Stomach (tissue), 8 donors: ENCODE measurements at regions not wholly inside any gene's neighbourhood (a gene's known extent, or its start where the extent isn't known, plus 50 kb on each side); places are given as distances from the start of the nearest gene placed in this dataset.

Source experiments
- DNase-seq, 2 donors: peaks; one replicate each; pipeline versions ENCODE4 v3.0.0 to v3.0.0-alpha.2; 2013 to 2019
- H3K27ac ChIP-seq, 5 donors: fragments of 200-600 bp in 4 of 5; sonication (generic) in 4 of 5; one replicate each; pipeline ENCODE4 v1.5.1; 2013 to 2019; ENCODE audit warnings: mild to moderate bottlenecking in 1 of 5, moderate library complexity in 1 of 5
- H3K27me3 ChIP-seq, 3 donors: fragments of 200-600 bp; sonication (generic); one replicate each; pipeline ENCODE4 v1.5.1; 2017 to 2019; ENCODE audit warnings: mixed run types in 1 of 3
- H3K36me3 ChIP-seq, 4 donors: fragments of 200-600 bp; sonication (generic); 1 replicate in 3 of 4; 2 replicates in 1 of 4; pipeline ENCODE4 v1.5.1; 2016 to 2019
- H3K4me1 ChIP-seq, 4 donors: fragments of 200-600 bp; sonication (generic); one replicate each; pipeline ENCODE4 v1.5.1; 2016 to 2019
- H3K4me3 ChIP-seq, 4 donors: fragments of 200-600 bp; sonication (generic) in 3 of 4; one replicate each; pipeline ENCODE4 v1.5.1; 2016 to 2019; ENCODE audit warnings: mild to moderate bottlenecking in 1 of 4
- H3K9me3 ChIP-seq, 4 donors: fragments of 200-600 bp; sonication (generic); one replicate each; pipeline ENCODE4 v1.5.1; 2016 to 2019
- CTCF ChIP-seq, 7 experiments: fragments of 450-650 bp in 4 of 7; fragments of 200-600 bp in 3 of 7; sonication (generic) in 3 of 7; IDR thresholded peaks; one replicate each; pipeline ENCODE4 v1.5.1; 2016 to 2019; ENCODE audit warnings: antibody characterized with exemption in 7 of 7, control low read depth in 2 of 7, mild to moderate bottlenecking in 1 of 7
- EP300 ChIP-seq: sonication (generic); formaldehyde crosslinking; IDR thresholded peaks from one replicate; pipeline ENCODE4 v1.6.1; 2017; ENCODE audit warnings: antibody characterized with exemption
- POLR2A ChIP-seq, 4 donors: fragments of 450-650 bp; IDR thresholded peaks; one replicate each; pipeline ENCODE4 v1.6.1; 2016; ENCODE audit warnings: antibody characterized with exemption in 4 of 4, control low read depth in 2 of 4, mild to moderate bottlenecking in 1 of 4, moderate library complexity in 1 of 4
- POLR2AphosphoS5 ChIP-seq, 3 donors: sonication (generic); formaldehyde crosslinking; IDR thresholded peaks; one replicate each; pipeline ENCODE4 v1.6.1; 2016; ENCODE audit warnings: antibody characterized with exemption in 3 of 3
- WGBS, 5 donors: extraction: QIAGEN DNeasy Blood & Tissue Kit in 3 of 5; methylation state at CpG; one replicate each; pipeline versions ENCODE4 v1.1.5 to v1.1.7; 2013 to 2018; 5-methylcytosine and 5-hydroxymethylcytosine counted together
- intact Hi-C: fragments of 100-400 bp; cut with DNase I; formaldehyde crosslinking; loops from one replicate; pipeline ENCODE4 v1.15.1; 2023; ENCODE audit warnings: low total_unique reads
- donor health status: healthy with polysubstance abuse.
- donor health status: Bipolar disorder and iron deficiency.
- donor health status: healthy.

DNA sequence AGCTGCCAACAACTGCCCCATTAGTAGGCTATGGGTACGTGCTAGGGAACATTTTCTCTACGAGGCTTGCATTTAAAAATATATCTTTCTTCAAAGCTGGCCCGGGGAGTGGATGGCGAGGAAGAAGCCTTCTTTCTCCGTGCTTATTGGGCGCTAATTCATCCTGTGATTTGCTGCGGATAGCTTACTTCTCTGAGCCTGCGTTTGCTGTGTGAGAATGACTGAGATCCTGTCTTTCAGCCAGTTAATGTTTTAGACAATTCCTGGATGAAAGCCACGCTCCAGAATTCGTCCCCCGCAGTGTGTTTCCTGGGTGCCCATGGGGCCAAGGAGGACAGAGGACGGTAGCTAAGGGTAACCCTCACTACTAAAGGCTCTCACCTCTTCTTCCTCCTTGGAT is 57.8 kb upstream of the TARBP1 start:
- H3K36me3 ChIP-seq: no peaks in the 10 kb centered on the region
- TF ChIP-seq POLR2AphosphoS5 (IDR thresholded peaks at IDR 0.05) (no peak), CTCF (IDR thresholded peaks at IDR 0.05) (no peak), POLR2A (IDR thresholded peaks at IDR 0.05) (no peak), EP300 (no peak)
- no peaks in the 10 kb centered on the region for H3K27me3 ChIP-seq
- no peaks in the 10 kb centered on the region for H3K9me3 ChIP-seq
- H3K4me3 ChIP-seq: no peak overlapping the region
- no peak for DNase-seq
- H3K4me1 ChIP-seq: peaks cover 49 to 100% (median 75%) of the 10 kb centered on the region in 4 donors
- H3K27ac ChIP-seq: peak overlapping the region; percentile 3 to 97 (median 96)
- intact Hi-C loops: no loop called here
- 39 to 67% (median 60%) methylated on average over 12 of the region's 12 CpGs for WGBS, 5 donors

DNA sequence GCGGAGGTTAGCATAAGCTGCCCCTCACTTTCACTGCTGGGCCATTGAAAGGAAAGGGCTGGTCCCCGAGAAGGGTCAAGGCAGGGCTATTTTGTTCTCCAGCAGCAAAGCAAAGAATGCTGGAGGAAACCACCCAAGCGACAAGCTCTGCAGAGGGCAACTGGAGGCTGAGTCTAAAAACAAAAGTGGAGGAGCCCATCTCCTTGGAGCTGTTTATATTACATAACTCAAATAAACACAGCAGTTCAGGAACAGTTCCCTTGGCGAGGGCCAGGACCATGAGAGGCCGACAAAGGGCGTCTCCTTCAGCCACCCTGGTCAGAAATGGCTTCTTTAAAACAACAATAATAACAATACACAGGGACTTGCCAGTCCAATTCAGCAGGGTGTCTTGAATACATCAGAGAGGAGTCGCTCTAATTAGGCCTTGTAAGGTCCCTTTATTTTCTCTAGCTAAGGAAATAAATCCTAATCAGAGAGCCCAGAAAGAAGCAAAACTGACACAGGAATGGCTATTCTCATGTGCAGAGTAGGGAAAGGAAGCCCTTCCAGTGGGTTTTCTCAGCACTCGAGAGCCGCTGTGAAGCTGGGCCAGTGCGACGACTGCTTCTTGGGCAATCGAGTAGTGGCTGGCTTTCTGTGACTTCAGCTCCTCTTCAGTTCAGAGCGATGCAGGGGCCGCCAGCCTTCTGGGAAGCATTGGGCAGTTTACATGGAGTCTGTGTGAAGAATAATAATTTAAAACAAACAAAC is 57.0 kb upstream of the TARBP1 start:
- Histone ChIP-seq H3K27me3 (no peaks in the 10 kb centered on the region), H3K4me3 (no peak overlapping the region), H3K9me3 (no peaks in the 10 kb centered on the region), H3K36me3 (no peaks in the 10 kb centered on the region), H3K4me1 (peaks cover 53 to 100% (median 82%) of the 10 kb centered on the region in 4 donors), H3K27ac (peak overlapping the region; percentile 81 to 97 (median 96))
- WGBS, 5 donors: 41 to 56% (median 48%) methylated on average over 14 of the region's 14 CpGs
- peak; percentile 86 for TF ChIP-seq EP300
- no peak for TF ChIP-seq CTCF (IDR thresholded peaks at IDR 0.05)
- TF ChIP-seq POLR2AphosphoS5 (IDR thresholded peaks at IDR 0.05): peak; percentile 48 to 93 (median 72)
- peak; percentile 63 to 92 for DNase-seq
- intact Hi-C loops: no loop called here

- WGBS, 5 donors: 53 to 70% (median 57%) methylated on average over 7 of the region's 7 CpGs
- DNase-seq: no peak
- H3K36me3 ChIP-seq: no peaks in the 10 kb centered on the region
- TF ChIP-seq EP300 (no peak), CTCF (IDR thresholded peaks at IDR 0.05) (no peak), POLR2AphosphoS5 (IDR thresholded peaks at IDR 0.05) (no peak), POLR2A (IDR thresholded peaks at IDR 0.05) (no peak)
- H3K27me3 ChIP-seq: no peaks in the 10 kb centered on the region
- no peak overlapping the region for H3K4me3 ChIP-seq
- H3K9me3 ChIP-seq: no peaks in the 10 kb centered on the region
- H3K4me1 ChIP-seq: peaks cover 60 to 100% (median 87%) of the 10 kb centered on the region in 4 donors
- intact Hi-C loops: no loop called here
- H3K27ac ChIP-seq: peak overlapping the region in 4 of 5 donors; percentile 95 to 97 (median 96)
These were observed 56.2 kb upstream of the TARBP1 start for GRCh38 chr1:234535218-234535617.

- DNase-seq: peak; percentile 85 to 96
- H3K27me3 ChIP-seq: no peaks in the 10 kb centered on the region
- WGBS, 5 donors: 24 to 32% (median 29%) methylated on average over 14 of the region's 14 CpGs
- peak overlapping the region; percentile 82 to 97 (median 96) for H3K27ac ChIP-seq
- H3K4me3 ChIP-seq: no peak overlapping the region
- TF ChIP-seq POLR2A (IDR thresholded peaks at IDR 0.05) (no peak), EP300 (peak; percentile 72), CTCF (IDR thresholded peaks at IDR 0.05) (no peak), POLR2AphosphoS5 (IDR thresholded peaks at IDR 0.05) (peak in 2 of 3 donors; percentile 78 to 86)
- no peaks in the 10 kb centered on the region for H3K9me3 ChIP-seq
- H3K4me1 ChIP-seq: peaks cover 64 to 100% (median 89%) of the 10 kb centered on the region in 4 donors
- no peaks in the 10 kb centered on the region for H3K36me3 ChIP-seq
- intact Hi-C loops: no loop called here
These were observed 55.2 kb upstream of the TARBP1 start for GRCh38 chr1:234533975-234534876.
